Renal cortex interstitium (tissue), 11 donors: ENCODE measurements at regions not wholly inside any gene's neighbourhood (a gene's known extent, or its start where the extent isn't known, plus 50 kb on each side); places are given as distances from the start of the nearest gene placed in this dataset.

Source experiments
- DNase-seq, 11 donors: peaks; one replicate each; pipeline ENCODE4 v3.0.0-alpha.2; 2013; ENCODE audit warnings: low read depth in 9 of 11, low spot score in 4 of 11; ENCODE audit errors: extremely low read depth in 1 of 11

GRCh38 chr5:35482167-35482755, 135.4 kb upstream of the SPEF2 start:
- no peak for DNase-seq

- no peak for DNase-seq
Measured at GRCh38 chr5:35478856-35479682, 138.6 kb upstream of the SPEF2 start.

DNA sequence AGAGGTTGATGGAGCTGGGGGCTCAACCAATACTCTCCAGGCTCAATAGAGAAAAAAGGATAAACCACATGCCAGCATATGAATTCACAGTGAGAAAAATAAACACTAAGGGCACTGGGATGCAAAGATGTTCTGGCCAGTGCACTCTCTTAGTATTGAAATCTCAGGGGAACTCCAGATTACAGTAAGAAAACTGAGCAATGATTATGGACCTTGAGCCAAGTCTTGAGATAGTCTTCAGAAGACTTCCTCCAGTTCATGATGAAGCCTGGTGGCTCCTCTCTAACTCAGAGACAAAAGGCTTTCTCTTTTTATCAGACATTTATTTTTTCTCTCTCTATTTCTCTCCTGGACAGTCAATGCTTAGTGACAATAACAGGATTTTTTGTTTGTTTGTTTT, 139.8 kb upstream of the SPEF2 start:
- DNase-seq: no peak

DNA sequence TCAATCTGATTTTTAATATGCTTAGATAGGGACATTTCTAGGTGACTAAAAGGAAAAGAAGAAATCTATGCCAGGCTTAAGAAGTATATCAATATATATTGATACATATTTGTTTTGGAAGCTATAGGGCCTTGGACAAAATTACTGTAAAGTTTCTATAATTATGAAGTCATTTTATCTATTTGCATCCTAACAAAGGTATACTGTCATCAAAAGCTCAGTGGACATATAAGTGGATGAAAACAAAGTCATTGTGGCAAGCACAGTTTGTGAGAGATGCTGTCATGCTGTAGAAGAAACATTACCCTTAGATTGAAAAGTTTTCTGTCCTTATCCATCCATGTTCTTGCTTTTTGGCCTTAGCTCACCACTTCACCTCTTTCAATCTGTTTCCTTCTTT, 140.3 kb upstream of the SPEF2 start:
- no peak for DNase-seq

DNA sequence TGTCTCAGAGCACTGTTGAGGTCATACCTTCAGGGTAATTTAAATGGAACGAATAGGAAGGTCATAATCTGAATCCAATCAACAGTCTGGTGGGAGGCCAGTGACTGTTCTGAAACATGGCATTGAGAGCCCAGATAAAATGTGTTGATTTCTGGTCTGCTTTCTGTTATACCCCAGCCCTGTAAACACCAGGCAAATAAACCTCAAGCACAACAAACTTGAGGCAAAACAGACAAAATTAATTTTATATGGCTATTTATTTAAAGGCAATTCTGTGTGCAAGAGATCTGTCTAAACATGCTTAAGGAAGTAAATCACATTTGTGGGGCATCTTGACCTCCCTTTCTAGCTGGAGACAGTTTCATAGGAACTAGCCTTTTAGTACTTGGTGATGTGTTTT, 140.9 kb upstream of the SPEF2 start:
- DNase-seq: peak in 9 of 11 donors; percentile 45 to 88 (median 71)

- DNase-seq: no peak
Measured at GRCh38 chr5:35476036-35476435, 141.6 kb upstream of the SPEF2 start.

DNA sequence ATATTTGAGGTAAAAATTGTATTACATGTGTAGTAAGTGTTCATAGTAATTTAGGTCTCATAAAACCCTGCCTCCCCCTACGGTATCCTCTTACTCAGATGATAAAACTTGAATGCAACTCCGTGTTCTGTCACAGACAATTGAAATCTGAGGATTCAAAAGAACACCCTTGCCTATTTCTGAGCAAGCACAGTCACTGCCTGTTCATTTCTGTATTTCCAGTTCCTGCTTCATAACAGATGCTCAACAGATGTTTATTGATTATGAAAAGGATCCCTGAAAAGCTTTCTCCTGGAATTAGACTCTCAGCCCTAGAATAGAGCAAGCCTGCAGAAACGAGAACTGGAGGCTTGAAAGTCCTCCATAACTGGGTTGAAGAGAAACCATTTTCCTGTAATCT, 144.1 kb upstream of the SPEF2 start:
- DNase-seq: no peak

- no peak for DNase-seq
Measured at GRCh38 chr5:35470866-35471265, 146.8 kb upstream of the SPEF2 start.

- DNase-seq: no peak
Measured at GRCh38 chr5:35468811-35469210, 148.9 kb upstream of the SPEF2 start.

GRCh38 chr5:35466746-35467145, 150.9 kb upstream of the SPEF2 start:
- DNase-seq: no peak

GRCh38 chr5:35464757-35465156, 152.9 kb upstream of the SPEF2 start:
- DNase-seq: no peak

- DNase-seq: no peak
Measured at GRCh38 chr5:35461530-35461929, 156.1 kb upstream of the SPEF2 start.

DNA sequence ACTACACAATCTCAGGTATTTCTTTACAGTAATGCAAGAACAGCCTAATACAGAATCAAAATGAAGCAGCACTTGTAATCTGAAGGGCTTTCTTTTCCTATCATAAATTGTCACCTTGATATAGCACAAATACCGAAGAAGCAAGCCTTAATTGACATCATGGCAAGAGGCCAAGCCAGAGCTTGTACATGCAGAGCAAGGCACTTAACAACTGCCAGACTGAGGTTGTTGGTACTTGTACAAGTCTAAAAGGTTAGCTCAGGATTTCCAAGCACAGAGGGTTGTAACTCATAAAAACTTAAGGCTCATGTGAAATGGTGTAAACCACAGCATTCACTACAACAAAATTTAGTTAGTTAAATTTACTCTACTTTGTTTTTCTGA, 158.8 kb upstream of the SPEF2 start:
- no peak for DNase-seq

DNA sequence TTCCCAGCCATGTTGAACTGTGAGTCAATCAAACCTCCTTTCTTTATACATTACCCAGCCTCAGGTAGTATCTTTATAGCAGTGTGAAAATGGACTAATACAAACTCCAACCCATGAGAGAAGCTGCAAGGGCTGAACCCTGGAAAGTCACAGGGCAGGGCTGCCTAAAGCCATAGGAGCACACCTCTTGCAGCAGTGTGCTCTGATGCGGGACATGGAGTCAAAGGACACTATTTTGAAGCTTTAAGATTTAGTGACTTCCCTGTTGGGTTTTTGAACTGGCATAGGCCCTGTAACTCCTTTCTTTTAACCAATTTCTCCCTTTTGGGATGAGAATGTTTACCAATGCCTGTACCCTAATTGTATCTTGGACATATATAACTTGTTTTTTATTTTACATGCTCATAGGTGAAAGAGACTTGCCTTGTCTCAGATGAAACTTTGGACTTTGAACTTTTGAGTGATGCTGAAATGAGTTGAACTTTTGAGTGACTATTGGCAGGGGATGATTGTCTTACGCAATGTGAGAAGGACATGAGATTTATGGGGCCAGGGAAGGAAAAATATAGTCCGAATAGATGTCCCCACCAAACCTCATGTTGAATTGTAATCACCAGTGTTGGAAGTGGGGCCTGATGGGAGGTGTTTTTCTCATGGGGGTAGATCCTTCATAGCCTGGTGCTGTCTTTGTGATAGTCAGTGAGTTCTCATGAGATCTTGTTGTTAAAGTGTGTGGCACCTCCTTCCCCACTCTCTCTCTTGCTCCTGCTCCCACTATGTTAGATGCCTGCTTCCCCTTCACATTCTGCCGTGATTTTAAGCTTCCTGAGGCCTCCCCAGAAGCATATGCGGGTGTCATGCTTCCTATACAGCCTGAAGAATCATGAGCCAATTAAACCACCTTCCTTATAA, 159.5 kb upstream of the SPEF2 start:
- no peak for DNase-seq

DNA sequence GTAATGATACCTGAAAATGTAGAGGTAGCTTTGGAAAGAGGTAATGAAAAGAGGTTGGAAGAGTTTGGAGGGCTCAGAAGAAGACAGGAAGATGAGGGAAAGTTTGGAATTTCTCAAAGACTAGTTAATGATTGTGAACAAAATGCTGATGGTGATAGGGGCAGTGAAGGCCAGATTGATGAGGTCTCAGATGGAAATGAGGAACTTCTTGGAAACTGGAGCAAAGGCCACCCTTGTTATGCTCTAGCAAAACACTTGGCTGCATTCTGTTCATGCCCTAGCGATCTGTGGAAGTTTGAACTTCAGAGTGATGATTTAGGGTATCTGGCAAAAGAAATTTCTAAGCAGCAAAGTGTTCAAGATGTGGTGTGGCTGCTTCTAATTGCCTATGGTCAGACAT, 161.2 kb upstream of the SPEF2 start:
- DNase-seq: no peak

GRCh38 chr5:35454011-35454525, 163.6 kb upstream of the SPEF2 start:
- DNase-seq: no peak

DNA sequence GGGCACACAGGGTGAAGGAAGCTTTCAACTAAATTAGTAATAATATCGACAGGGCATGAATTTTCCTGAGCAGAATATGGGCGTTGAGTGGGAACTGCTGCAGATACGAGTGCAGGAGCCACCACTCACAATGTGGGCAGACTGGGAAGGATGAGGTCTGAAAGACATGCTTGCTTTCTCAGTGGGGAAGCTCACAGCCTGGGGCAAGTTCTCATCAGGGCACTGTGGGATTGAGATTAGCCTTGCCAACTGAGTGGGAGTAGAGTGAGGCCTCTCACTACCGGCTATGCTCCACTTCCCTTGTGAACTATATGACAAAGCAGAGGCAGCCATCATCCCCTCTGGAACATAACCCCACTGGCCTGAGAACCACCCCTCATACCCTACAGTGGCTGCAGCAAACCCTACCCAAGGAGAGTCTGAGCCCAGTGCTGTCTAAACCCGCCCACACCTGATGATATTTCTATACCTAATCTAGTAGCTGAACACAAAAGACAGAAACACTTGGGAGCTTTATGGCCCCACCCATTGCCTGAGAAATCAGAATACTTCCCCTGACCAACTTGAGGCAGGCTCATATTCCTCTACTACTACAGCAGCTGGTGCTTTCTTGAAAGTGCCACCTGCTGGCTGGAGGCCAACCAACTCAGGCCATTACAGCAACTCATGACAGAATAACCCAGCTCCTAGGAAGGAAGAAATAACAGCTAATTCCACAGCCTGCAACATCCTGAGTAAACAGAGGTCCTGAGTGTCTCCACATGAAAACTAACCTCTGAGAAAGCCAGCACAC, 173.7 kb upstream of the SPEF2 start:
- DNase-seq: no peak

DNA sequence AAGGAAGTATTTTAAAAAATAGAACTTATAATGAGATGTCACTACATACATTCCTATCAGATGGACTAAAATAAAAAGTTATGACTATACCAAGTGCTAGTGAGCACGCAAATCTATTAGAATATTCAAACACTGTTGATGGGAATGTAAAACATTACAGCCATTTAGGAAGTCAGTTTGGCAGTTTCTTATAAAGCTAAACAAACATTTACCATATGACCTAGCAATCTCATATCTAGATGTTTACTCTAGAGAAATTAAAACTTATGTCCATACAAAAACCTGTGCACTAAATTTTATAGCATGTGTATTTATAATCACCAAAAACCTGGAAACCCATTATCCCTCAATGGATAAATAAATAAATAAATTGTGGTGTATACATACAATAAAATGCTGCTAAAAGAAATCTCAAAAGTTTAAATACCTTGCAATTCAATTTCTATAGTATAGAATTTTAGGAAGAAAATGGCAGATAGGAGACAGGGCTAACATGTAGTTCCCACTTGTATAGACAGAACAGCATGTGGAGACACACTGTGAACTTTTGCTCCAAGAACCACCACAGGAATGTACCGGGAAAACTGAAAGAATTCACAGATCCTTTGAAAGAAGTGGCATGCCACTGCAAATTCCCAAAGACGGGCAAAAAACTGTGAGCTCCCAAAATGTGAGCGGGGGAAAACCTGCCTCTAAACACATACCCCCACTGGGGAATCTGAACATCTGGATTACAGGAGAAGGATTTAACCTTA, 174.6 kb upstream of the SPEF2 start:
- DNase-seq: no peak
